Stimulated activated CD8-positive, alpha-beta memory T cell treated with anti-CD3 and anti-CD28 coated beads, Interleukin-7, amount 100 ng/mL, for 24 hours (primary cell): ENCODE measurements at regions not wholly inside any gene's neighbourhood (a gene's known extent, or its start where the extent isn't known, plus 50 kb on each side); places are given as distances from the start of the nearest gene placed in this dataset.
A peak's percentile ranks its signal among the peaks of the same experiment; 100 is the strongest.

Experiments
- DNase-seq: peaks from one replicate; pipeline ENCODE4 v3.0.0-alpha.2; 2020; ENCODE audit warnings: low read depth

DNA sequence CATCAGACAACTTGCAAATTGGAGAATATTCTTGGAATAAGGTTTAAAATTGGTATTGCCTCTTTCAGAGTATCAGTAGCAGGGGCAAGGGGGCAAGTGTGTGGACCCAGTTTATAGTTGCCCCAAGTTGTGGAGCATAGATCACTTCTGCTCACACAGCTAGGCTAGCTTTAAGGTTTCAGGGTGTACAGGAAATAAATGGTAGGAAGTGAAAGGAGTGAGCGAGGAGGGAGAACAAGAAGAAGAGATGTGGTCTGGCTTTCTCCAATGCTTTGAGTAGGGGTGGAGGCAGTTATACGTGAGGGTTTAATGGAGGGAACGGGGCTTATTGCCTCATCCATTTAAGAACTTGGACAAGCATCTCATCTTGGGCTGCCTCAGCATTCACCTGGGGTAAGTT lies 290.0 kb upstream of the CFAP20DC start:
- DNase-seq: no peak

DNA sequence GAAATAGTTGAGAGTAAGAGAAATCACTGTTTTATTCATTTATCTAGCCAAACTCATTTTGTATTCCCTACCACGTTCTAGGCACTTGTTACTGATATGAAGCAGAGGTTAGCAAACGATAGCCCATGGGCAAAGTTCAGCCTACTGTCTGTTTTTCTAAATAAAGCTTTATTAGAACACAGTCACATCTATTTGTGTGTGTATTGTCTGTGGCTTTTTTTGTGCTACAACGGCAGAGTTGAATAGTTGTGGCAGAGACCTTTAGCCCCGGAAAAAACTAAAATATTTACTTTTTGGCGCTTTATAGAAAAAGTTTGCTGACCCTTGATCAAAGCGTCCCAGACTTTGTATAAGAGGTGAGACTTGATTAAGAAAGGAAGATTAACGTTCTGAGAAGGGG lies 289.1 kb upstream of the CFAP20DC start:
- no peak for DNase-seq

DNA sequence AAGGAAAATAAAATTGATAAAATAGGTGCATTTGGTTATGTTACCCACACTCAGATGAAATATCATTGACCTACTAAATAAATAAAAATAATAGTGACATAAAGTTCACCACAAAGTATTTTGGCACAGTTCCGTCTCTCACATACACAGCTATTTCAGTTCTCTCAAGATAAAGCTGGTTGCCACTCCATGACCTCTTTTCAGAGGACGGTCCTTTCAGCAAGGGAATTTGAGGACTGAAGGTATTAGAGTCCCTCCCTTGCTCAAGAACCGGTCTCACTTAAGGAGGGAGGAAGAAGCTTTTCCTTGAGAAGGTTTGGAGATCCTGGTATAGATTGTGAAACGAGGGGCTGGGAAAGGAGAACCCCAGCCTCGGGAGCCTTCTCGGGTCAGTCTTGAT lies 285.5 kb upstream of the CFAP20DC start:
- DNase-seq: no peak

DNA sequence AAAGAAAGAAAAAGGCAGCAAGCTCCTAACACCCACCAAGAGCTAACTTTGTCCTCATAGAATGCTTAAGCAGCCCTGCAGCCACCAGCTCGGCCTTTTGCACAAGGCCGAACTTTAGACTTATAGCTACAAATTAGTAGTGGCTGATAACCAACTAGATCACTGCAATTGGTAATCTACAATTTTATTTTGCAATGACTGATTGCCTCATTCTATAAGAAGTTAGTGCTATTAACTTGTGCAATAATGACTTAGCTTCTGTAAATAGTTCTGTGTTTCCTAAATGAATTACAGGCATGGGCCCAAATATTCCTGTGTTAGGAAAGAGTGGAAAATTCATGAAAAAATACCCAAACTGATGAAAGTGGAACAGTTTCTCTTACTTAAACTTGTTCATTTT lies 284.8 kb upstream of the CFAP20DC start:
- DNase-seq: no peak

DNA sequence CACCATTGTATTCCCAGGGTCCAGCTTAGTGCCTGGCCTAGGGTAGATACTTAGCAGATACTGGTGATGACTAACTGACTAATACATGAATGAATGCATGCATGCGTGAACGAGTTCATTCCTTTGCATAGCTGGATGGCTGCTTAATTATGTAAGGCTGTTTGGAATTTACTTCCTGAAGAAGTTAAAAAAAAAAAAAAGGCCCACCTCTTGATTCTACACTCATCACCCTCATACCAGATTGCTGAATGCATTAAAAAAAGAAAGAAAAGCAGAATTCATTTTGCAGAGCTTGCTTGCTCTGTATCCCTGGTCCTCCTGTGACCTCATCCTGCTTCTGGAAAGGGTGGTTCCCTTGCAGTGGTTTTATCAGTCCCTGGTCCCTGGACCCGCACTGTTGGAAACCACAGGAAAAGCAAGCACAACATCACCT lies 277.6 kb upstream of the CFAP20DC start:
- no peak for DNase-seq

GRCh38 chr3:59326246-59327024 lies 276.6 kb upstream of the CFAP20DC start:
- DNase-seq: no peak

GRCh38 chr3:59321881-59322540 lies 272.2 kb upstream of the CFAP20DC start:
- no peak for DNase-seq

GRCh38 chr3:59320080-59320479 lies 270.3 kb upstream of the CFAP20DC start:
- no peak for DNase-seq

- no peak for DNase-seq
Measured at GRCh38 chr3:59319442-59319841, 269.6 kb upstream of the CFAP20DC start.

DNA sequence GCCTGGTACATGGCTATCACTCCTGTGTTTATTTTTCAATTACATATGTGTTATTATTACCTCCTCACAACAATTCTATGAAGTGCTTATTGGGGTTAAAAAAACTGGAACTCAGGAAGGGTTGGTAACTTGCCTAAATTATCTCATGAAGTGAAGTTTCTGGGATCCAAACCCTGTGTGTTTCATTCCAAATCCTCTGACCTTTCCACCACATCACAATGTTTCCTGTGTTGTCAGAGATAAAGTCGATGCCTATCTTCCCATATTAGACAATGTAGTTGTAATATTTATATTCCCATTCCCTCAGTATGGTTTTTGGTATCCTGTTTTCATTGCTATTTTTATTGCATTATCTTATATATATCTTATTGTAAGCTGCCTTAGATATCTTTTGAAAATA lies 269.1 kb upstream of the CFAP20DC start:
- no peak for DNase-seq

- no peak for DNase-seq
Measured at GRCh38 chr3:59317386-59317785, 267.6 kb upstream of the CFAP20DC start.

DNA sequence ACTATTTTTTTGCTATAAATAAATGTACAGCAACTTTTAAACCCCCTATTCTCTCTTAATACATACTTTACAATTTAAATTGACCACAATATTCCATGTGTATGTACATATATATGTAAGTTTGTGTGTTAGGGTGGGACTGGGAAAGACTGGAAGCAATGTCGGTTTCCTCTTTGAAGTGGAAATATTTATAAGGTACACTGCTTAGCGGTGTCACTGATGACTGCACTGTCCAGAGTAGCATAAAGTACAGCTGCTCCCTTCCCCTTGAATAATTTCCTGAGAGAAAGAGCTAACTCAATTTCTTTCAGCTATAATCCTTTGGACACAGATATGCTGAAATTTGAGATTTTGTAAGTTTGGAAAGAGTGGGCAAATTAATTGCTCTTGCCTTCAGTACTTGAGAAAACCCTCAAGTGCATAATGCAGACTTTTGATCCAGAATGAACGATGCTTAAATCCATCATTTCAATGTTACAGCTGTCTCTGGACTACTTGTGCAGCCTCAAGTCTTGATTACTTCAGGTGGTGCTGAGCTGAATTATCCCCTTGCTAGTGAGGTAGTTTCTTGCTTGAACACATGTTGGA lies 267.0 kb upstream of the CFAP20DC start:
- DNase-seq: no peak

GRCh38 chr3:59313365-59313764 lies 263.5 kb upstream of the CFAP20DC start:
- peak; percentile 4 for DNase-seq

- DNase-seq: no peak
Measured at GRCh38 chr3:59311231-59311630, 261.4 kb upstream of the CFAP20DC start.

GRCh38 chr3:59310736-59311135 lies 260.9 kb upstream of the CFAP20DC start:
- DNase-seq: no peak

GRCh38 chr3:59308684-59309083 lies 258.9 kb upstream of the CFAP20DC start:
- DNase-seq: no peak

DNA sequence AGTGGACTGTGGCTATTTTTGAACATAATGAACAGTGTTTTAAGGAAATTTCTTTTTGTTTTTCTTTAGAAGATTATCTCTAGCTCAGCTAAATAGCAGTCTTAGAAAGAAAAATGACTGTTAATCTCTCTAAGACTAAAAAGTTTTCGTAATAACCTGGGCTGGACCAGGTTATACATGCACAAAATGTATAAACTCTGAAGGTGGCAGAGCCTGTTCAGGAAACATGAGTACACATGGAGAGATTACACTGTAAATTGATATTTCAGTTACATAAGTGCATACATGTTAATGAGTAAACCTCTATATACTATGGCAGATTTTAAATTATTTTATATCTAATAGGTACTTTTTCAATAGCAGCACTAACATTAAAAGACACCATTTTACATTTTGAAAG lies 258.2 kb upstream of the CFAP20DC start:
- no peak for DNase-seq

- DNase-seq: no peak
Measured at GRCh38 chr3:59306436-59306835, 256.6 kb upstream of the CFAP20DC start.

GRCh38 chr3:59304296-59304695 lies 254.5 kb upstream of the CFAP20DC start:
- no peak for DNase-seq

DNA sequence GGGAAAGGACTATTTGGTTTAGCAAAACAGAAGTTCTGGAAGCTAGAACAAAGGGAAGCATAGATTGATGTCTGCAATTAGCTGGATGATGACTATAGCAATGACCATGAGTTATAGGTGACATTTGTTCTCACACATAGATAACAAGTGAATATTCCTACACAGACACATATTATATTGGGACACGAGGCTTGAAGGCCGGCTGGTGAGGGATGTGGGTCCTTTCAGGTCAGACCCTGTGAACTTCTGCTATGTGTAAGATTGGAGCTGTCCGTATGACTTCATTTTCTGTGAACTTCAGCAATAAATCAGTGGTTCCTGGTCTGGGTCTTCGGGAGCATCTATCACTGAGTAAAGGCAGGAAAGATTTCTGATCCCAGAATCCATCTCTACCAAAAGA lies 253.6 kb upstream of the CFAP20DC start:
- DNase-seq: no peak

GRCh38 chr3:59302442-59302841 lies 252.6 kb upstream of the CFAP20DC start:
- no peak for DNase-seq

DNA sequence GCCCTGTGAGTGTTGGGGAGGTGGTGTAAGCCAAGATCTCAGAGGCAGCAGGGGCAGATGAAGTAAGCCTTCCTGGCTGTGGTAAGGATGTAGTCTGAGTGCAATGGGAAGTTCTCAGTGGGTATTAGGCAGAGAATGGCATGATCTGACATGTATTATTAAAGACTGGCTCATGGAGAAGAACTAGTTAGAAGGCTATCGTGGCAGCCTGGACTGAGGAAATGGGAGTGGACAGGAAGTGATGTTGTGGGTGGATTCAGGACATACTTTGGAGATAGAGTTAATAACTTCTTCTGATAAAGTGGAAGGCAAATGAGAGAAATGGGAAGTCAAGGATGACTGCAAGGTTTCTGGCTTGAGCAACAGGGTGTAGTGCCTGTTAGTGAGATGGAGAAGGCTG lies 250.9 kb upstream of the CFAP20DC start:
- DNase-seq: no peak

DNA sequence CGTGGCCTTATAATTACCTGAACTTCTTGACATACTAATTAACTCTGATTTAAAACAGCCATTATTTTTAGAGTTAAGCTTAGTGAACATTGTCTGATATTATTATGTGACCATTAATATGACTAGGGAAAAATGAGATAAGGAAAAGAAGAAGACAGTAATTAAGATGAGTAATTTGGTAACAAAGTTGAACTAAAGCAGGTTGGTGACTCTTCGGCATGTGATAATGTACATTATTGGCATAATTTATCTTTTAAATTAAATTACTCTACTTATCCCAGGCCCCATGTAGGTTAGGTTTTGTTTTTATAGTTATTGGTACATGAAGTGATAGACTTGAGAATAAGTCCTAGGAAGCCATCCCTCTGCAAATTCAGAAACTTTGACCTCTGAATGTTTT lies 249.7 kb upstream of the CFAP20DC start:
- no peak for DNase-seq
